HCEC 1CT (cell line): ENCODE measurements at regions not wholly inside any gene's neighbourhood (a gene's known extent, or its start where the extent isn't known, plus 50 kb on each side); places are given as distances from the start of the nearest gene placed in this dataset.

Experiments used
- DNase-seq: peaks from one replicate; pipeline ENCODE4 v3.0.0-alpha.2; 2017

DNA sequence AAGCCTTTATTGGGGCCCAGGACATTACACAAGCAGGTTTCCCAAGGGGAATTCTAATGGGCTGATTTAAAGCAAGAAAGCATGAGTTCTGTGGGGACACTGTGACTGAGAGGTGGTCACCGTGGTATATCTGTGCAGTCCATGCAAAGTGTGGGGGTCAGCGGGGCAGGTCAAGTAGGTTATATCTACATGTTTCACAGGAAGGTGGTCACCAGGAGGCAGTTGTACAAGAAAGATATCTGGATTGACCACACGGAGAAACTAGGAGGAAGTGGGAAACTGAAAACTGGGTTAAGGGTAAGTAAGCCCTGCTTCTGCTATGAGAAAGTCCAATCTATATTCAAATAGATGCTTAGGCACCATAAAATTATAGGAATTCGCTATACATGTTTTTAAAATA is 77.8 kb upstream of the CNOT2 start:
- DNase-seq = no peak

DNA sequence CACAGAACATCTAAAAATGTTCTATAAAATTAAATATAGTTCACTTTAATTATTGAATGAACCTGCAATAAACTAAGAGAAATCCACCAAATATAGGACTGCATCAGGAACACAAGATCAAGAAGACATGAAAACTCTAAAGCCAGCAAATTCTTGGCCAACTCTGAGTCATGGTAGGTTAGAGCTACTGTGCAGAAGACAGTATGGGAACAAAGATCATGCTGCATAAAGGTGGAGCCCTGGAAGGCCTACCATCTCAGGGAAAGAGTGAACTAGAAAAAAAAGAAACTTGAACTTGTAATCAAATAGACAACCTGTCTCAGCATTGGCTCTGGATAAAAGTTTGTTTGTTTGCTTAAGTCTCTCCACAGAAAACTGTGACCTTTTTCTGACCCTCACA is 66.9 kb upstream of the CNOT2 start:
- no peak for DNase-seq

DNA sequence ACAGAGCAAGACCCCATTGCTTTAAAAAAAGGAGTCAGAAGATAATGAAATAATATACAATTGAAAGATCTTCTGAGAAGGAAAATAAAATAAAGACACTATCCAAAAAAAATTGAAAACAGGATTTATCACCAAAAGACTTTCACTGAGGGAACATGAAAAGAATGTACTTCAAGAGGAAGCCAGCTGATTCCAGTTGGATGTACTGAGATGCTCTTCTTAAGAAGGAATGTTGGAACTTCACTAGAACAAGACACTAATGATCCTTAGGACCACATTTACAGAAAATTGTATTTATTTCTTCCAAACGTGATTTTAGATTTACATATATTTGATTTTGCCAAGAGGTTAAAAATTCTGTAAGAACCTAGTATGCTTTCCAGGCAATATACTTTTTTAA is 65.6 kb upstream of the CNOT2 start:
- no peak for DNase-seq

DNA sequence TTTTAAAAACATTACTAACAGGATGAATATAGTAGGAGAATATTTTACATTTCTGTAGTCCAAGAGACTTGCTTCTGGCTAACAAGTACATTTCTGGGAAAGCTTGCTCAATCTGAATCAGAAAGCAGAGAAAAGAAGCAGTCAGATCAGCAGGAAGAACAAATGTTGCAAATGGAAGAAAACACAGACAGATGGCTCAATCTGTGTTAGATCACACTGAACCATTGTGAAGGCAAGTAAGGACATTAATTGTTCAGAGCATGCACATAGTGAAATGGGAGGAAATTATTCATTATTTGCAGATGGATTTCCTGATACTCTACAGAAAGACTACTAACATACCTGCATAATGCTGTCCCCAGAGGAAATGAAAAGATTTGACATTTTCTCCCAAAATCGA is 65.2 kb upstream of the CNOT2 start:
- DNase-seq = no peak

DNA sequence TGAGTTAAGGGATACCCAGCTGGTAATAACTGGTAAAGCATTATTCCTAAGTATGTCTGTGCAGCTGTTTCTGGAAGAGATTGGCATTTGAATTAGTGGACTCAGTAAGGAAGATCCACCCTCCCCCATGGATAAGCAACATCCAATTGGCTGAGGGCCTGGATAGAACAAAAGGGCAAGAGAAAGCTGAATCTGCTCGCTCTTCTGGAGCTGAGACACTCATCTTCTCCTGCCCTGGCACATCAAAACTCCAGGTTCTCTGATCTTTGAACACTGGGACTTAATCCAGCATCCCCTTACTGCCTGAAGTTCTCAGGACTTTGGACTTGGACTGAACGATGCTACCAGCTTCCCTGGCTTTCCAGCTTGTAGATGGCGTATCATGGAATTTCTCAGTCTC is 63.1 kb upstream of the CNOT2 start:
- no peak for DNase-seq

DNA sequence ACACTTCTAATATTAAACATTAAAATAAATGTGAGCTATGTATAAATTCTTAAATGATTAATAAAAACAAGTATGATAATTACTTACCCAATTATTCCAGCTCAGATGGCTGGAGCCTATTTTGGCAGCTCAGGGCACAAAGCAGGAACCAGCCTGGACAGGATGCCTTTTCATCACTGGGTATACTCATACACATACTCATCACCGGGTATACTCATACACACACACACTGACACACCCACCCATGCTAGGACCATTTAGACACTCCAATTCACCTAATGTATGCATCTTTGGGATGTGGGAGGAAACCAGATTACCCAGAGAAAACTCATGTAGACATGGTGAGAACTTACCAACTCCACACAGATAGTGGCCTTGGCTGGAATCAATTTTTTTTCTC is 57.9 kb upstream of the CNOT2 start:
- DNase-seq = no peak

DNA sequence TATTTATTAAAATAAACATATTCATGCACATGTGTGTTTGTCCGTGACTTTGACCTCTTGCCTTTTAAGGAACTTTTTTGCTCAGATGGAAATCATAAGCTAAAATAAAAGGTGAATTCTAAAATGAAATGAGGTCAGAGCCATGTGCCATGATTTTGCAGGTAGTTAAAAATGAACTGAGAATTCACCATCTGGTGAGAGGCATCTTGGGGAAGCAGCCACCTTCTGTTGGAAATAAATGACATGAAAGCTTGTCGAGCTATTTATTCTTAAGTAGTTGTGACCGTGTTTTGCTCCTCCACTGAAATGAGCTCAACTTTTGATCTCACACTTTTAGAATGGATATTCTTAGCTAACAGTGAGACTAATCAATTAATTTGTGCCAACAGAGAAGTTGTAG is 56.8 kb upstream of the CNOT2 start:
- DNase-seq = no peak

DNA sequence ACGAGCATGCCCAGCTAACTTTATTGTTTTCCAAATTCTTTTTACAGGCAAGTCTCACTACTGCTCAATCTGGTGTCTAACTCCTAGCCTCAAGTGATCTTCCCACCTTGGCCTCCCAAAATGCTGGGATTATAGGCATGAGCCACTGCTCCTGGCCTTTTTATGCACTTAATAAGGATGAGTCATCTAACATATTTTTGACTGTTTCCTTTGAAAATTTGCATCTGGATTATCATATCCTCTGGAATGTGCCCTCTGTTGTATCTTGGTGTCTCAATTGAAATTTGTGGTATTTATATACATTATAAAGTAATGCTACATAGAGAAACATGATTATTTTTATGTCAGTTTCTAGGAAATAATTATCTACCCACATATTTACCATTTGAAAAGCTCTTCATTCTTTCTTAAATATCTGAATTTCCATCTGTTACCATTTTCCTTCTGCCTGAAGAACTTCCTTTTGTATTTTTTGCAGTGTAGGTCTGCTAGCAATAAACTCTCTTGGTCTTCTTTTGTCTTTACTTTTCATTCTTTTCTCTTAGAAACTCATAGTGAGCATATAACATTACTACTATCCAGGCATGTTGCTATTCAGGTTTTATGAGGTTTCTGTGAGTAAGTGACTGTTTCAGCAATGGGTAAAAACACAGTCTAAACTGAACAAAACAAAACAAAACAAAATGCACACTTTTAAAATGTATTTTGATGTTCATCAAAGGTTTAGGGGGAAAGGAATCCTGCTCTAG is 52.8 kb upstream of the CNOT2 start:
- peak; percentile 60 for DNase-seq
